K562 (cell line): ENCODE measurements at regions not wholly inside any gene's neighbourhood (a gene's known extent, or its start where the extent isn't known, plus 50 kb on each side); places are given as distances from the start of the nearest gene placed in this dataset.

ENCODE experiments used
- ATAC-seq: fragments of 200-7000 bp; cut with Tn5 transposase; 3 replicates; pipeline ENCODE4 v1.9.1; 2020; ENCODE audit warnings: moderate library complexity
- BruUV-seq: library from RNA; stranded (reverse); fragments of 400-500 nt; replicated peaks from 2 replicates; lab custom pipeline; 2021; lab: Mats Ljungman, UMichigan
- CTCF ChIA-PET: fragments of 300-600 bp; formaldehyde crosslinking; extraction: SDS; loops from one replicate; lab custom pipeline; 2021; ENCODE audit warnings: low intra/inter-chr PET ratio; lab: Yijun Ruan, JAX
- POLR2A ChIA-PET: fragments of 300-600, 350-650 bp; sonication (Branson Sonifier 250); formaldehyde crosslinking; extraction: SDS; loops from one replicate; lab custom pipeline; 2021; ENCODE audit warnings: antibody characterized with exemption, inconsistent platforms; lab: Yijun Ruan, JAX
- DNase-seq, 4 experiments: peaks; one replicate each; pipeline versions ENCODE4 v3.0.0 to v3.0.0-alpha.2; 2011 to 2018; ENCODE audit warnings: low spot score in 3 of 4, mixed read lengths in 3 of 4; ENCODE audit errors: extremely low read depth in 1 of 4
- FAIRE-seq: peaks from 2 replicates; lab custom pipeline; 2011; peaks lifted over from hg19 to GRCh38; lab: Jason Lieb, UNC
- H2AFZ ChIP-seq: 2 replicates; pipeline ENCODE4 v1.6.0; 2011; ENCODE audit warnings: low read depth, low read length, control low read depth, inconsistent platforms
- H3K27ac ChIP-seq: fragments of 200-600 bp; 3 replicates; pipeline ENCODE4 v1.8.0; 2011; ENCODE audit warnings: low read depth, mild to moderate bottlenecking, control low read depth, inconsistent platforms, low read length, moderate library complexity, mixed read lengths; ENCODE audit errors: extremely low read depth
- H3K27me3 ChIP-seq, 2 experiments: fragments of 300-600 bp in 1 of 2; 2 replicates in 1 of 2; 3 replicates in 1 of 2; pipeline versions ENCODE4 v1.6.0 to v1.8.0; 2011; ENCODE audit warnings: inconsistent platforms in 2 of 2, low read length in 2 of 2, mild to moderate bottlenecking in 1 of 2, mixed read lengths in 1 of 2, moderate library complexity in 1 of 2; ENCODE audit not compliant: control insufficient read depth in 2 of 2, insufficient read depth in 2 of 2
- H3K36me3 ChIP-seq: fragments of 300-600 bp; 3 replicates; pipeline ENCODE4 v1.8.0; 2011; ENCODE audit warnings: mild to moderate bottlenecking, low read length, inconsistent platforms; ENCODE audit not compliant: control insufficient read depth, insufficient read depth
- H3K4me1 ChIP-seq, 2 experiments: fragments of 200-600 bp in 1 of 2; replicated peaks in 1 of 2; 2 replicates in 1 of 2; 3 replicates in 1 of 2; pipeline versions ENCODE4 v1.5.1 to v1.8.0; 2011; ENCODE audit warnings: inconsistent platforms in 2 of 2, low read length in 2 of 2, mild to moderate bottlenecking in 1 of 2, mixed read lengths in 1 of 2, moderate library complexity in 1 of 2; ENCODE audit not compliant: control insufficient read depth in 2 of 2, insufficient read depth in 2 of 2
- H3K4me2 ChIP-seq: 2 replicates; pipeline ENCODE4 v1.6.1; 2011; ENCODE audit warnings: low read length, control low read depth, inconsistent platforms, mixed read lengths; ENCODE audit not compliant: insufficient read depth
- H3K4me3 ChIP-seq: fragments of 200-600 bp; sonication (generic), shearing (Covaris generic); 2 replicates; pipeline ENCODE4 v1.5.1; 2016; ENCODE audit warnings: control low read depth, inconsistent platforms
- H3K79me2 ChIP-seq: fragments of 200-600 bp; 3 replicates; pipeline ENCODE4 v1.8.0; 2011; ENCODE audit warnings: low read length, inconsistent platforms; ENCODE audit not compliant: control insufficient read depth, insufficient read depth
- H3K9ac ChIP-seq, 2 experiments: 2 replicates each; pipeline versions ENCODE4 v1.6.0 to v1.6.1; 2011; ENCODE audit warnings: low read depth in 2 of 2, low read length in 2 of 2, control low read depth in 1 of 2, inconsistent platforms in 1 of 2, mild to moderate bottlenecking in 1 of 2, mixed read lengths in 1 of 2; ENCODE audit not compliant: insufficient read depth in 1 of 2
- H3K9me1 ChIP-seq: one replicate; pipeline ENCODE4 v1.6.0; 2011; ENCODE audit warnings: inconsistent platforms, mild to moderate bottlenecking, low read length, moderate library complexity; ENCODE audit not compliant: control insufficient read depth, insufficient read depth
- H3K9me3 ChIP-seq: replicated peaks from 2 replicates; pipeline ENCODE4 v1.5.1; 2011; ENCODE audit warnings: low read depth, low read length, inconsistent platforms; ENCODE audit not compliant: control insufficient read depth, insufficient read depth
- H4K20me1 ChIP-seq: replicated peaks from 2 replicates; pipeline ENCODE4 v1.6.1; 2011; ENCODE audit warnings: low read length, inconsistent platforms, mixed read lengths; ENCODE audit not compliant: control insufficient read depth, insufficient read depth
- CGGBP1 ChIP-seq: fragments of 250-450 bp; sonication (Bioruptor Pico); IDR thresholded peaks from 2 replicates; pipeline ENCODE4 v1.9.0; 2021; ENCODE audit warnings: mild to moderate bottlenecking
- CSDE1 ChIP-seq, 2 experiments: fragments of 450-650 bp; IDR thresholded peaks; 2 replicates each; pipeline ENCODE4 v1.6.1; 2016; ENCODE audit warnings: mild to moderate bottlenecking in 1 of 2
- E4F1 ChIP-seq: fragments of 250-450 bp; sonication (Bioruptor Pico); IDR thresholded peaks from 2 replicates; pipeline ENCODE4 v1.5.0; 2021; ENCODE audit warnings: mild to moderate bottlenecking, borderline replicate concordance
- NKRF ChIP-seq: fragments of 450-650 bp; IDR thresholded peaks from 2 replicates; pipeline ENCODE4 v1.6.1; 2016; ENCODE audit warnings: borderline replicate concordance
- PKNOX1 ChIP-seq: fragments of 450-650 bp; IDR thresholded peaks from 2 replicates; pipeline ENCODE4 v1.6.1; 2016
- POU5F1 ChIP-seq: fragments of 150-350 bp; IDR thresholded peaks from 2 replicates; pipeline ENCODE4 v1.6.1; 2014; ENCODE audit warnings: borderline replicate concordance, low read length, low read depth, mild to moderate bottlenecking; ENCODE audit not compliant: partially characterized antibody
- ZNF316 ChIP-seq: fragments of 450-650 bp; IDR thresholded peaks from 2 replicates; pipeline ENCODE4 v1.6.1; 2016
- WGBS: fragments of 100-300 bp; shearing (Covaris generic); methylation state at CpG from one replicate; pipeline ENCODE4 v1.1.6; 2016; ENCODE audit warnings: low coverage, mixed read lengths; ENCODE audit not compliant: insufficient coverage; ENCODE audit errors: missing lambda C conversion rate; 5-methylcytosine and 5-hydroxymethylcytosine counted together
- in situ Hi-C: fragments of 300-500 bp; cut with MboI; formaldehyde crosslinking; loops from 4 replicates; pipeline ENCODE4 v1.15.0; 2018; ENCODE audit warnings: inconsistent platforms, mixed read lengths
- intact Hi-C: fragments of 100-400 bp; cut with micrococcal nuclease; formaldehyde crosslinking; loops from 2 replicates; pipeline ENCODE4 v1.14.2; 2022

GRCh38 chr3:98711426-98711825, 51.7 kb upstream of the ST3GAL6 start (continued):
- no peak for TF ChIP-seq NKRF
- TF ChIP-seq CSDE1 (IDR thresholded peaks at IDR 0.05): no peak
- TF ChIP-seq, all 486 proteins: peak for 0

- TF ChIP-seq PKNOX1 (no peak), ZNF316 (0 out of 2 replicates have a peak, but pooled peaks have one; percentile 17), POU5F1 (no peak), E4F1 (CRISPR knock-in tag) (no peak), CGGBP1 (CRISPR knock-in tag) (no peak)
- Histone ChIP-seq H4K20me1 (no peaks in the 10 kb centered on the region), H3K4me2 (no peak overlapping the region), H3K27me3 (no peaks in the 10 kb centered on the region), H3K36me3 (no peaks in the 10 kb centered on the region), H3K27ac (no peak overlapping the region), H3K9me1 (no peaks in the 10 kb centered on the region), H3K79me2 (no peaks in the 10 kb centered on the region), H3K9me3 (no peaks in the 10 kb centered on the region), H2AFZ (no peak overlapping the region), H3K4me1 (no peaks in the 10 kb centered on the region), H3K9ac (no peak overlapping the region), H3K4me3 (no peak overlapping the region)
- BruUV-seq: no TSS peak
- in situ Hi-C loops: no loop called here
- ChIA-PET CTCF (no interaction called here), POLR2A (no interaction called here)
- intact Hi-C loops: no loop called here
- ATAC-seq: no peak
- no peak for FAIRE-seq
- DNase-seq: no peak
- 10% methylated on average over 6 of the region's 6 CpGs for WGBS
Measured at GRCh38 chr3:98712726-98713125, 50.4 kb upstream of the ST3GAL6 start.
